H9 (cell line): ENCODE measurements at regions not wholly inside any gene's neighbourhood (a gene's known extent, or its start where the extent isn't known, plus 50 kb on each side); places are given as distances from the start of the nearest gene placed in this dataset.

Source experiments
- DNase-seq: peaks from one replicate; pipeline ENCODE4 v3.0.0-alpha.2; 2017
- H2AFZ ChIP-seq: one replicate; pipeline ENCODE4 v1.6.1; 2013; ENCODE audit warnings: mild to moderate bottlenecking, low read length, control low read depth, moderate library complexity
- H2AK5ac ChIP-seq: 2 replicates; pipeline ENCODE4 v1.6.1; 2013; ENCODE audit warnings: low read length, control low read depth, mixed read lengths; ENCODE audit not compliant: insufficient read length
- H2BK120ac ChIP-seq: one replicate; pipeline ENCODE4 v1.6.1; 2013; ENCODE audit warnings: low read depth, mild to moderate bottlenecking, low read length, control low read depth, inconsistent platforms; ENCODE audit not compliant: poor library complexity, severe bottlenecking
- H2BK12ac ChIP-seq: 2 replicates; pipeline ENCODE4 v1.6.1; 2013; ENCODE audit warnings: low read length, control low read depth, mixed read lengths, low read depth; ENCODE audit not compliant: insufficient read length
- H2BK15ac ChIP-seq: 2 replicates; pipeline ENCODE4 v1.6.1; 2013; ENCODE audit warnings: low read depth, low read length, control low read depth
- H2BK20ac ChIP-seq: one replicate; pipeline ENCODE4 v1.6.1; 2013; ENCODE audit warnings: low read depth, mild to moderate bottlenecking, low read length, control low read depth, inconsistent platforms; ENCODE audit not compliant: poor library complexity, severe bottlenecking
- H2BK5ac ChIP-seq: 2 replicates; pipeline ENCODE4 v1.6.1; 2013; ENCODE audit warnings: low read length, control low read depth, mixed read lengths; ENCODE audit not compliant: insufficient read length
- H3K14ac ChIP-seq: 2 replicates; pipeline ENCODE4 v1.6.1; 2013; ENCODE audit warnings: low read length, control low read depth; ENCODE audit not compliant: insufficient read depth
- H3K18ac ChIP-seq: 2 replicates; pipeline ENCODE4 v1.6.1; 2013; ENCODE audit warnings: low read depth, mild to moderate bottlenecking, mixed read lengths, low read length, control low read depth; ENCODE audit not compliant: insufficient read length
- H3K23ac ChIP-seq: 2 replicates; pipeline ENCODE4 v1.6.1; 2013; ENCODE audit warnings: low read length, control low read depth, mixed read lengths, low read depth; ENCODE audit not compliant: insufficient read length
- H3K23me2 ChIP-seq: 2 replicates; pipeline ENCODE4 v1.6.1; 2013; ENCODE audit warnings: low read depth, mild to moderate bottlenecking, mixed read lengths, low read length, control low read depth; ENCODE audit not compliant: insufficient read length, poor library complexity, severe bottlenecking
- H3K27ac ChIP-seq: 2 replicates; pipeline ENCODE4 v1.5.1; 2013; ENCODE audit warnings: low read length, control low read depth, mixed read lengths, low read depth; ENCODE audit not compliant: insufficient read length
- H3K27me3 ChIP-seq: 2 replicates; pipeline ENCODE4 v1.6.1; 2013; ENCODE audit warnings: low read length, control low read depth, inconsistent platforms; ENCODE audit not compliant: insufficient read depth
- H3K4ac ChIP-seq: 2 replicates; pipeline ENCODE4 v1.6.1; 2013; ENCODE audit warnings: low read depth, mild to moderate bottlenecking, control low read depth, inconsistent platforms, low read length, moderate library complexity
- H3K4me1 ChIP-seq: 2 replicates; pipeline ENCODE4 v1.6.1; 2013; ENCODE audit warnings: low read length, control low read depth, inconsistent platforms; ENCODE audit not compliant: insufficient read depth
- H3K4me2 ChIP-seq: 2 replicates; pipeline ENCODE4 v1.6.1; 2013; ENCODE audit warnings: low read length, control low read depth, mixed read lengths; ENCODE audit not compliant: insufficient read length, insufficient read depth
- H3K56ac ChIP-seq: 2 replicates; pipeline ENCODE4 v1.6.1; 2013; ENCODE audit warnings: low read depth, mild to moderate bottlenecking, mixed read lengths, low read length, control low read depth; ENCODE audit not compliant: insufficient read length
- H3K79me1 ChIP-seq: 2 replicates; pipeline ENCODE4 v1.6.1; 2013; ENCODE audit warnings: low read depth, mild to moderate bottlenecking, moderate library complexity, low read length, control low read depth, inconsistent platforms; ENCODE audit not compliant: insufficient read depth, poor library complexity, severe bottlenecking
- H3K79me2 ChIP-seq: 2 replicates; pipeline ENCODE4 v1.6.1; 2013; ENCODE audit warnings: low read length, control low read depth, inconsistent platforms; ENCODE audit not compliant: insufficient read depth
- H3K9ac ChIP-seq: 2 replicates; pipeline ENCODE4 v1.6.1; 2013; ENCODE audit warnings: low read length, control low read depth, mixed read lengths; ENCODE audit not compliant: insufficient read length; ENCODE audit errors: extremely low read depth
- H3K9me3 ChIP-seq: one replicate; pipeline ENCODE4 v1.6.1; 2013; ENCODE audit warnings: low read depth, low read length, inconsistent platforms; ENCODE audit not compliant: control insufficient read depth
- H3T11ph ChIP-seq: one replicate; pipeline ENCODE4 v1.6.1; 2013; ENCODE audit warnings: mild to moderate bottlenecking, low read length, control low read depth, inconsistent platforms
- H4K20me1 ChIP-seq: one replicate; pipeline ENCODE4 v1.6.1; 2013; ENCODE audit not compliant: control insufficient read depth, insufficient read length, insufficient read depth
- H4K5ac ChIP-seq: 2 replicates; pipeline ENCODE4 v1.6.1; 2013; ENCODE audit warnings: low read depth, mild to moderate bottlenecking, mixed read lengths, low read length, control low read depth; ENCODE audit not compliant: insufficient read length
- H4K8ac ChIP-seq: replicated peaks from 2 replicates; pipeline ENCODE4 v1.6.1; 2013; ENCODE audit warnings: low read length, control low read depth, mixed read lengths, low read depth; ENCODE audit not compliant: insufficient read length
- H4K91ac ChIP-seq: 2 replicates; pipeline ENCODE4 v1.6.1; 2013; ENCODE audit warnings: low read depth, mild to moderate bottlenecking, moderate library complexity, mixed read lengths, low read length, control low read depth; ENCODE audit not compliant: insufficient read length
- H3K27ac Mint-ChIP-seq, 3 experiments: 2 replicates in 2 of 3; 3 replicates in 1 of 3; pipeline ENCODE4 v1.8.0; 2020 to 2021; ENCODE audit warnings: mixed read lengths in 3 of 3, mild to moderate bottlenecking in 1 of 3, moderate library complexity in 1 of 3
- H3K27me3 Mint-ChIP-seq: 2 replicates; pipeline ENCODE4 v1.8.0; 2021; ENCODE audit warnings: low read depth, mild to moderate bottlenecking, moderate library complexity, mixed read lengths
- H3K36me3 Mint-ChIP-seq, 3 experiments: 2 replicates in 2 of 3; 3 replicates in 1 of 3; pipeline ENCODE4 v1.8.0; 2020 to 2021; ENCODE audit warnings: low read depth in 3 of 3, mixed read lengths in 3 of 3; ENCODE audit not compliant: insufficient read depth in 1 of 3
- H3K4me1 Mint-ChIP-seq, 2 experiments: 2 replicates each; pipeline ENCODE4 v1.8.0; 2020; ENCODE audit warnings: mixed read lengths in 2 of 2
- H3K4me3 Mint-ChIP-seq, 2 experiments: 2 replicates in 1 of 2; 3 replicates in 1 of 2; pipeline ENCODE4 v1.8.0; 2020 to 2021; ENCODE audit warnings: mild to moderate bottlenecking in 2 of 2, mixed read lengths in 2 of 2, moderate library complexity in 1 of 2
- H3K9me3 Mint-ChIP-seq, 2 experiments: 2 replicates in 1 of 2; 3 replicates in 1 of 2; pipeline ENCODE4 v1.8.0; 2020; ENCODE audit warnings: mild to moderate bottlenecking in 2 of 2, mixed read lengths in 2 of 2, moderate library complexity in 1 of 2
- WGBS: extraction: QIAGEN DNeasy Blood & Tissue Kit; methylation state at CpG from one replicate; pipeline ENCODE4 v1.1.7; 2013; ENCODE audit warnings: missing lambda C conversion rate, low lambda C conversion rate, mixed read lengths; ENCODE audit not compliant: insufficient read length; ENCODE audit errors: extremely low coverage; 5-methylcytosine and 5-hydroxymethylcytosine counted together
- TF ChIP-seq, protein P1 (sequence below): fragments of 200-600 bp; sonication (generic); conservative IDR thresholded peaks from 3 replicates; pipeline ENCODE4 v1.8.0; 2021; ENCODE audit warnings: antibody characterized with exemption, mild to moderate bottlenecking

DNA sequence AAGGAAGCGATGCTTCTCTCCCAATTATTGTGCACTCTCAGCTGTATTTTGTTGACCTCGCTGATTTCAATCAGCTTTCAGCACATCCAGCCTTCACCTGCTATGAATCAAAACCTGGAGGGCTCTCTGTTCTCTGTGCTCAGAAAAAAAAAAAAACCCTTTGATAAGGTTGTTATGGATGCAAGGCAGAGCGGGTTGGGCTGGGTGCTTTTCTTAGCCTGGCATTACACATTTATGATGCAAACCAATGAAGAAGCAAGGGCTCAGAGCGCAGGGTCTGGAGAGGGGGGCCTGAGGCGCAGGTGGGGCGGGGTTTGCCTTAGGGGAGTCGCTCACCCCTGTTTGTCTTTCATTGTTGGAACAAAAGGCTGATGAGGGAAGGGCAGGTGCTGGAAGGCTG lies 86.0 kb upstream of the CADM1 start:
- no peak overlapping the region for H3K23ac ChIP-seq
- no peak overlapping the region for H2AFZ ChIP-seq
- H3K27ac ChIP-seq = no peak overlapping the region
- WGBS = no CpG with 5 or more reads among the region's 7 CpGs
- H3K14ac ChIP-seq = no peak overlapping the region
- H3K4me1 Mint-ChIP-seq = peaks cover 9 to 19% of the 10 kb centered on the region in 2 experiments
- H2BK15ac ChIP-seq = no peak overlapping the region
- no peak overlapping the region for H2BK5ac ChIP-seq
- H3K4me3 Mint-ChIP-seq = no peak overlapping the region
- TF ChIP-seq, protein P1, sequence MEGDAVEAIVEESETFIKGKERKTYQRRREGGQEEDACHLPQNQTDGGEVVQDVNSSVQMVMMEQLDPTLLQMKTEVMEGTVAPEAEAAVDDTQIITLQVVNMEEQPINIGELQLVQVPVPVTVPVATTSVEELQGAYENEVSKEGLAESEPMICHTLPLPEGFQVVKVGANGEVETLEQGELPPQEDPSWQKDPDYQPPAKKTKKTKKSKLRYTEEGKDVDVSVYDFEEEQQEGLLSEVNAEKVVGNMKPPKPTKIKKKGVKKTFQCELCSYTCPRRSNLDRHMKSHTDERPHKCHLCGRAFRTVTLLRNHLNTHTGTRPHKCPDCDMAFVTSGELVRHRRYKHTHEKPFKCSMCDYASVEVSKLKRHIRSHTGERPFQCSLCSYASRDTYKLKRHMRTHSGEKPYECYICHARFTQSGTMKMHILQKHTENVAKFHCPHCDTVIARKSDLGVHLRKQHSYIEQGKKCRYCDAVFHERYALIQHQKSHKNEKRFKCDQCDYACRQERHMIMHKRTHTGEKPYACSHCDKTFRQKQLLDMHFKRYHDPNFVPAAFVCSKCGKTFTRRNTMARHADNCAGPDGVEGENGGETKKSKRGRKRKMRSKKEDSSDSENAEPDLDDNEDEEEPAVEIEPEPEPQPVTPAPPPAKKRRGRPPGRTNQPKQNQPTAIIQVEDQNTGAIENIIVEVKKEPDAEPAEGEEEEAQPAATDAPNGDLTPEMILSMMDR = no peak
- H3K9me3 Mint-ChIP-seq = peaks cover 14 to 16% of the 10 kb centered on the region in 2 experiments
- no peak overlapping the region for H3K18ac ChIP-seq
- no peak overlapping the region for H3K4me2 ChIP-seq
- H3K23me2 ChIP-seq = no peaks in the 10 kb centered on the region
- H3K79me2 ChIP-seq = no peaks in the 10 kb centered on the region
- no peak overlapping the region for H3K4ac ChIP-seq
- no peak overlapping the region for H3K9ac ChIP-seq
- no peak overlapping the region for H2AK5ac ChIP-seq
- no peaks in the 10 kb centered on the region for H3K9me3 ChIP-seq
- no peaks in the 10 kb centered on the region for H3K27me3 ChIP-seq
- DNase-seq = no peak
- no peak overlapping the region for H3K56ac ChIP-seq
- no peak overlapping the region for H2BK120ac ChIP-seq
- H4K5ac ChIP-seq = no peak overlapping the region
- no peaks in the 10 kb centered on the region for H3K79me1 ChIP-seq
- H4K8ac ChIP-seq = no peak overlapping the region
- no peak overlapping the region for H4K91ac ChIP-seq
- no peak overlapping the region for H3T11ph ChIP-seq
- no peak overlapping the region for H3K27ac Mint-ChIP-seq
- no peaks in the 10 kb centered on the region for H3K4me1 ChIP-seq
- no peak overlapping the region for H2BK20ac ChIP-seq
- H4K20me1 ChIP-seq = no peaks in the 10 kb centered on the region
- H2BK12ac ChIP-seq = no peak overlapping the region
- H3K27me3 Mint-ChIP-seq = peaks cover 7% of the 10 kb centered on the region
- peaks cover 0 to 10% (median 6%) of the 10 kb centered on the region in 3 experiments; a peak in 5 of 7 replicates for H3K36me3 Mint-ChIP-seq
